ENCODE measurements at regions not wholly inside any gene's neighbourhood (a gene's known extent, or its start where the extent isn't known, plus 50 kb on each side); places are given as distances from the start of the nearest gene placed in this dataset.

DNA sequence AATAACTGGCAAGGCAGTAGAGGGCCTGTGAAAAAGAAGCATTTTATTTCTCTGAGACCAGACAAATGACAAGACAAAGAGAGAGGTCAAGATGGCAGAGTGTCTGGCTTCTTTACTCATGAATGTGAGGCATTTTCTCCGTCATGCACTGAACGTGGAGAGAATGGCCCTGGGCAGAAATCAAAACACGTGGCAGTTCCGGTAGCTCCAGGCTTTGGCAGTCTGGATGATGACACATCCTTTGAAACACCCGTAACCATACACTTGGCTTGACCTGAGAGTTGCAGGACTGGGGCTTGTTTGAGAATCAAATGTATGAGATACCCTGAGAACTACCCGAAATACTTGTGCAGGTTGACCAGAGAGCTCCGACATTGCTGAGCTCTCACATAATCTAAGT is 537.6 kb downstream of the ACTR3B start:
- TF ChIP-seq, protein P1, sequence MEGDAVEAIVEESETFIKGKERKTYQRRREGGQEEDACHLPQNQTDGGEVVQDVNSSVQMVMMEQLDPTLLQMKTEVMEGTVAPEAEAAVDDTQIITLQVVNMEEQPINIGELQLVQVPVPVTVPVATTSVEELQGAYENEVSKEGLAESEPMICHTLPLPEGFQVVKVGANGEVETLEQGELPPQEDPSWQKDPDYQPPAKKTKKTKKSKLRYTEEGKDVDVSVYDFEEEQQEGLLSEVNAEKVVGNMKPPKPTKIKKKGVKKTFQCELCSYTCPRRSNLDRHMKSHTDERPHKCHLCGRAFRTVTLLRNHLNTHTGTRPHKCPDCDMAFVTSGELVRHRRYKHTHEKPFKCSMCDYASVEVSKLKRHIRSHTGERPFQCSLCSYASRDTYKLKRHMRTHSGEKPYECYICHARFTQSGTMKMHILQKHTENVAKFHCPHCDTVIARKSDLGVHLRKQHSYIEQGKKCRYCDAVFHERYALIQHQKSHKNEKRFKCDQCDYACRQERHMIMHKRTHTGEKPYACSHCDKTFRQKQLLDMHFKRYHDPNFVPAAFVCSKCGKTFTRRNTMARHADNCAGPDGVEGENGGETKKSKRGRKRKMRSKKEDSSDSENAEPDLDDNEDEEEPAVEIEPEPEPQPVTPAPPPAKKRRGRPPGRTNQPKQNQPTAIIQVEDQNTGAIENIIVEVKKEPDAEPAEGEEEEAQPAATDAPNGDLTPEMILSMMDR (IDR thresholded peaks at IDR 0.05) = no peak
- TF ChIP-seq POLR2A (IDR thresholded peaks at IDR 0.05) = no peak
